HG03342 (cell line): ENCODE measurements at regions not wholly inside any gene's neighbourhood (a gene's known extent, or its start where the extent isn't known, plus 50 kb on each side); places are given as distances from the start of the nearest gene placed in this dataset.

Source experiments
- ATAC-seq: cut with Tn5 transposase; IDR thresholded peaks from one replicate; pipeline ENCODE4 v1.9.1; 2021; ENCODE audit warnings: mild to moderate bottlenecking, moderate library complexity; ENCODE audit not compliant: unreplicated experiment

DNA sequence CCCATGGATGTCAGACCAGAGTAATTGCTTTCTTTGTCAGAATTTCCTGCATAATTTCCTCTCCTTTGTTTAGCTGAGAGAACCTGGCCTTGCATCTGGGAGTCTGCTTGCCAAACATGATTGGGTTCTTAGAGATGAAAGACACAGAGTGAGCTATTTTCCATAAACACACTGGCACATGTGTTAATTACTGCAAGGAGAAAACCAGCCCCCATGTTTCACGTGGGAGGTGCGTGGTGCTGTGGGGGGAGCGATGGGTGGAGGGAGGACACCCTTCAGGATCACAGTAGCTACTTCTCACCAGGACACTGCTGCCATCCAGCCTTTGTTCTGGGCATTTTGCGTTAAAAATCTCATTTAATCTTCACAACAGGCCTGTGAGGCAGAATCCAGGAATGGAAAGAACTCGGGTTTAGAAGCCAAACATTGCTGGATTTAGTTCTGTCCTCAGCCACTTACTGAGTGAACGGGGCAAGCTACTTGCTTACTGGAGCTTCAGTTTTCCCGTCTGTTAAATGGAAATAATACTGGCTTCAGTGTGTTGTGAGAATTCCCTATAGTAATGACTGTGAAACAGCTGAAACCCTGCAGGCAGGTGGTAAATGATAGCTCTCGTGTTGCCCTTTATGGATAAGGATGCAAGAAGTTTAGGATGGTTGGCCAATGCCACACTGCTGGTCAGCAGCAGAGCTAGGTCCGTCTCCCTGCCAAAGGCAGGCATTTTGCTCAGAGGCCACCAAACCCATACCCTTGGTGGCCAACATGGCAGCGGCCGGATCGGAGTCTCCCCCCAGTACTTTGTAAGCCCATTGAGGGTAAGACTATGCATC is 100.1 kb upstream of the ASAP2 start:
- ATAC-seq, result no peak

DNA sequence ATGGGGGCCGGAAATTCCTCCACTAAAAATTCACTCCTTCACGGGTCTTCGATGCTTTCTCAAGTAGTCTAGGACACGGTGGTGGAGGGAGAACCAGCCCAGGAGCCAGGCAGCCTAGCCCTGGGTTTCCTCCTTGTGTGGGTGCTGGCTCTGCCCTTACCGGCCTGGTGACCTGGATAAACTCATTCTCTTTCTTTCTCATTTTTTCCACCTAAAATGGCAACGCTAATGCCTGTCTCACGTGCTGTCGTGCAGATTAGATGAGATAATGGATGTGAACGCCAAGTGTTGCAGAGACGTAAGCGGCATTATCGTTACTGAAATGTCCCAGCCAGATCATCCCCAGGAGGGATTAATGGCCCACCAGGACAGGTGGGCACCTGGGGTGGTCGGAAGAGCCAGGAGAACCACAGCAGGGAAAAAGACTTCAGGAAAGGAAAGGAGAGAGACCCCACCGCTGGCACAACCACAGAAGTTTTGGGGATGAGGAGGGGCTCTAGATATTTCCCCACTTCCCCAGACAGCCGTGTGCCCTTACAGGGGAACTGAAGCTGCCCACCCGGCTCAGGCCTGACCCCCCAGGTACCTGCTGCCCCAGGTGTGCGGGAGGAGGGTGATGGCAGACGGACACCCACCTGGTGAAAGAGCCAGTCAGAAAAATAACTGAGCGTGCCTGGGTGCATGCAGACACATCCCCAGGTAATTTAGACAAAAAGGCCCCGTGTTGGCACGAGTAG is 100.8 kb upstream of the ASAP2 start:
- ATAC-seq, result no peak

DNA sequence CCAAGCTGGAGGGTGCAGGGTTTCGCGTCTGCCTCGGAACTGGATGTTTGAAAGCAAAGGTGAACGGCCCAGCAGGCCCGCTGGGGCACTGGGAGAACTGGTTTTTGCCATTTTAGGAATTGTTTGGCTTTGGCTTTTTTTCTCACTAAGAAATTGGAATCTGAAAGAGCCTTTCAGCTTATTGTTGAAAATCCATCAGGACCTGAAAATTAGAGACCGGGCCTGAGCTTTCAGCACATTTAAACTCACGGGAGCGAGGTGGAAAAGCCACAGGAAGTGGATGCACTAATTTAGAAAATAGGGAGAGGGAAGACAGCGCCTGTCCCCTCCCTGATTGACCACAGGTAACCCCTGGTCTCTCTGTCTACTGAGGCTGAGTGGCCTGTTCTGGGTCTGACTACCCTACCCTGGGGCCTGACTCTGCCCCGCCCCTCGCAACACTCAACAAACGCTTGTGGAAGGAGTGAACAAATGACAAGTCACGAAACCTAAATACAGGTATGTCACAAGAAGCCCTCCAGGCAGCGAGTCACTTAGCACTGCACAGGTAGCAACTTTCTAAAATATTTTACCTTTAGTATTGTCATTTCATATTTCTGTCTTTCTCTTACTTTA is 100.3 kb upstream of the MBOAT2 start:
- ATAC-seq, result no peak

DNA sequence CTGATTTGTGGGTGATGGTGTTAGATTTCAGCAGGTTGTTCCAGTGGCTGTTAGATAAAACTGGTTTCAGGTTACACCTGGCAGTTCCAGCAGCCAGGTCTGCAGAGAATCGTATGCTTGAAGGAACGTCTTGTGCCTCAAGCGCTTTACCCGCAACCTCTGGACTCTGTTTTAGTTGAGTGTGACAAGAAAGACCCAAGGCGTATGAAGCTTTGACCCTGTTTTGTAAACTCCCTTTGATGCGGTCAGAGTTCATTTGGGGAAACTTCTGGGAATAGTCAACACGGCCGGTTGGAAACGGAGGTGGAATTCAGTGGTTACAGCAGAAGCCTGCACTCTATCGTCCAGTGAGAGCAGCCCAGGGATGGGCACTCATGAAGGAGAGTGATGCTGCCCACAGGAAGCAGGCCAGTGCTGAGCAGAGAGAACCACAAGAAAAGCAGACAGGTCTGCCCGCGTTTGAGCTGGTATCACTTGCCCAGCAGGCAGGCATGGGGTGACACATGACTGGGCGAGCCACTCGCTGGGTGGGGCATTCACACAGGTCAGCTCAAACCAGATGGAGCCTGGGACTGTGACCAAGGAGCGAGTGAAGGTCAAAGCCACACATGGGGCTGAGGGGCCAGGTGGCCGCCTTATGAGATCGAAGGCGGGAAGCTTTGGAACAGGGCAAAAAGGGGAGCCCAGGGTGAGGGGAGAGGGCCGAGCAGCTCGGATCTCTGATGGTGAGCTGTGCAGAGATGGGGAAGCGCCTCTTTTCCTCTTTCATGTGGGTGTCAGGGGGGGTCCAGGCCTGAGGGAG is 99.6 kb upstream of the MBOAT2 start:
- ATAC-seq, result no peak

DNA sequence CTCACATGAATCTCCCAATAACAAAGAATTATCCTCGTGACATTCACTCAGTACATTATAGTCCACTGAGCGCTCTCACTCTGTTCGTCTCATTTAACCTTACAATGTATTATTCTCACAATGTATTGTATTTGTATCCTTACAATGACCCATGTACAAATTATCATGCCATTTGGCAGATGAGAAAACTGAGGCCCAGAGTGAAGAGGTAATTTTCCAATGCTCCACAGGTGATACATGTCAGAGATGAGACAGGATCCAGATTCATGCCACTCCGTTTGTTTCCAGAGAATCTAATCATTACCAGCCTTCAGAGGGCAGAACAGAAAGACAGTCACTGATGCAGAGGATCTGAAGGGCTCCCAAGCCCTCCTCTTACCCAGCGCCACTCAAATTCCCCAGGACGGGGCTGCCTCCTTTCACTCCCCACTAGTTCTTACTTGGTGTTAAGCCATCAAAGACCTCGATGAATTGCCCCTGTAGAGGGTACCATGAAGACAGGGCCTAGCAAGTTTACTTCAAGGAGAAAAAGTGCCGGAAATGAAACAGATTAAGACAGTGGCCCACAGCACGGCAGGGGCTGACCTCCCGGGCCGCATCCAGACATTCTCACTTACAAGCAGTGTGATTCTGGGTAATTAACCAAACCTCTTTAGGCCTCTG is 98.4 kb upstream of the MBOAT2 start:
- no peak for ATAC-seq

DNA sequence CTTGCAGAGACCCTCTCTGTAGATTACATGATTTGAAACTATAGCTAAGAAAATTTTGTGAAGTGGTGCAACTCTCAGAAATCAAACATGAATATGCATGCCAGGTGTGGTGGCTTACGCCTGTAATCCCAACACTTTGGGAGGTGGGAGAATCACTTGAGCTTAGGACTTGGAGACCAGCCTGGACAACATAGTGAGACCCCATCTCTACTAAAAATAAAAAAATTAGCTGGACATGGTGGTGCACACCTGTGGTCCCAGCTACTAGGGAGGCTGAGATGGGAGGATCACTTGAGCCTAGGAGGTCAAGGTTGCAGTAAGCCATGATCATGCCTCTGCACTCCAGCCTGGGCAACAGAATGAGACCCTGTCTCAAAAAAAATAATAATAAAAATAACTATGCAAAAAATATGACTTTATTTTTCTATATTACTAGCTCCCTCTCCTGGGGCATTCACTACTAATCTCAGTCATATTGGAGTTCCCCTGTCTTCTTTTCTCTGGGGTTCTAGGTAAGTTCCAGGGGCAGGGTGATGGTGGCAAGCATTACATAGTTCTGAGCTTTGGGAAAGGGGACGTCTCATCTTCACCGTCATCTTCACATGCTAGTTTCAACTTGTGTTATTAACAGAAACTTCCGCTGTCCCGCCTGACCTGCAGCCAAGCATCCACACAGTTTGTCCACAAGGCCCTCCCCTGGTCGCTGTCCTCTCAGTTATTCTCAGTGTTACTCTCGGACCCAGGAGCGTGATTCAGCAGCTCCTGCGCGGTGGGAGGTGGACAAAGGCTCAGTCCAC is 96.8 kb upstream of the MBOAT2 start:
- ATAC-seq, result peak; percentile 40

- ATAC-seq, result peak; percentile 70
Measured at GRCh38 chr2:9099341-9099751, 95.9 kb upstream of the MBOAT2 start.

DNA sequence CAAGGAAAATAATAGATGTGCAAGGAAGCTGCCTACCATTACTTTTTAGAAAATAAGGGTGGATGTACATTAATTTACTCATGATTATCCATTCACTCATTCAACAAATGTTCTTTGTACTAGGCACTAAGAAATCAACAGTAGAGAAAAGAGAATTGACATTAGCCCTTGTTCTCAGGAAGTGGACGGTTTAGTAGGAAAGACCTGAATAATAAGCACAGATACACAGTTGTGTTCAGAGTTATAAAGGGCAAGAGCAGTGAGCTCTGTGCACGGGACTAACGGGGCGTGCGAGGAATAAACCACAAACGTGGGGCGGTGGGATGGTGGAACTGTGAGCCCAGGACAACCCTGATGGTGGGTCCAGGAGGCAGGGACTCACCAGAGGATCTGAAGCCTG is 94.4 kb upstream of the MBOAT2 start:
- no peak for ATAC-seq

GRCh38 chr2:9097239-9097638 is 93.8 kb upstream of the MBOAT2 start:
- no peak for ATAC-seq

DNA sequence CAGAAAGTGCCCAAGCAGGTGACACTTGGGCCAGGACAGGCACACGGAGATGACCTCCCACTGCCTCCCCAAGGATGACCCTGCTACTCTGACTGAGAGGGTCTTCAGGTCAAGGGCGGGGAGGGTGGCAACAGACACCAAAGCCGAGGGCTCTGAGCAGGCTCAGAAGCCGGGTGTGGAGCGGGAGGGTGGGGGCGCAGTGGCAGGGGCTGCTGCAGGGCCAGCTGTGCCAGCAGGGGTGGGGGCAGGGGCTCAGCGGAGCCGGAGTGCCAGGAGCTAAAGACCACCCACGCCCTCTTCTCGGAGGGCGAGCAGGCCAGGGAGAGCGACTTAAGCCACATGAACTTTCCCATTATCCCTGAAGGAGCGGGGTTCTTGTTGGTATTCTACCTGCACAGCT is 93.3 kb upstream of the MBOAT2 start:
- ATAC-seq, result no peak

GRCh38 chr2:9095690-9096089 is 92.2 kb upstream of the MBOAT2 start:
- ATAC-seq, result no peak

DNA sequence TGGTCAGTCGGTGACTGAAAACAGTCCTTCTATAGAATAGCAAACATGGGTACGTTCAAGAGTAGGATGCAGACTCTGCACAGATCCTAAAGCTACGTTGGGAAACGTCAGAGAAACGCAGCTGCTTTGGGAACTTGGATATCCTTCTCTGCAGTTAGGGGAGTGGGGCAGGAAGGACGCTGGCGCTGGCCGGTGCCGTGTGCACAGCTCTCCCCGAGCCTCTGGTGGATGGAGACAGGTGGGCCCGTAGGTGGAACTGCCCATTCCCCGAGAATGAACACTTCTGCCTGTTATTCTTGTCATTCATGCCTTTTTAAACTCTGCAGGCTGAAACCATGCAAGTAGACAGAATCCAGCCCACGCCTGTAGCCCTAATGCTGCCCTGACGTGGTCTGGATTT is 91.7 kb upstream of the MBOAT2 start:
- ATAC-seq, result no peak

DNA sequence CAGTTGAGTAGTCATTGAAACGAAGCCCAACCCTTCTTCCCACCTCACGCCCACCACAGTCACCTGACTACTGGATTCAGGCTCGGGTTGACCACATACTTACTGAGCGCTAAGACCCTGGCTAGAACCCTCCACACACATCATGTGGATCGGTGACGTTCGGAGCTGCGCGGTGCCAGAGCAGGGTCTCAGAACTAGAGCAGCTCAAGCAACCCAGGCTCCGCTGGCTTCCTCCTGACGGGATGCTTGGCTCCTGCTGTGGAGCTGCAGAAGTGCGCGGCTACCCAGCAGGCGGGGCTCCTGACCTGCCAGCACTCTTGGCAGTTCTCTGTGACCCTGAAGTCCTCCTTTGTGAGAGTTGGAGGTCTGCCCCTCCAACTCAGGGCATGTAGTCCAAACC is 90.6 kb upstream of the MBOAT2 start:
- ATAC-seq, result no peak

GRCh38 chr2:9093324-9093723 is 89.8 kb upstream of the MBOAT2 start:
- no peak for ATAC-seq

DNA sequence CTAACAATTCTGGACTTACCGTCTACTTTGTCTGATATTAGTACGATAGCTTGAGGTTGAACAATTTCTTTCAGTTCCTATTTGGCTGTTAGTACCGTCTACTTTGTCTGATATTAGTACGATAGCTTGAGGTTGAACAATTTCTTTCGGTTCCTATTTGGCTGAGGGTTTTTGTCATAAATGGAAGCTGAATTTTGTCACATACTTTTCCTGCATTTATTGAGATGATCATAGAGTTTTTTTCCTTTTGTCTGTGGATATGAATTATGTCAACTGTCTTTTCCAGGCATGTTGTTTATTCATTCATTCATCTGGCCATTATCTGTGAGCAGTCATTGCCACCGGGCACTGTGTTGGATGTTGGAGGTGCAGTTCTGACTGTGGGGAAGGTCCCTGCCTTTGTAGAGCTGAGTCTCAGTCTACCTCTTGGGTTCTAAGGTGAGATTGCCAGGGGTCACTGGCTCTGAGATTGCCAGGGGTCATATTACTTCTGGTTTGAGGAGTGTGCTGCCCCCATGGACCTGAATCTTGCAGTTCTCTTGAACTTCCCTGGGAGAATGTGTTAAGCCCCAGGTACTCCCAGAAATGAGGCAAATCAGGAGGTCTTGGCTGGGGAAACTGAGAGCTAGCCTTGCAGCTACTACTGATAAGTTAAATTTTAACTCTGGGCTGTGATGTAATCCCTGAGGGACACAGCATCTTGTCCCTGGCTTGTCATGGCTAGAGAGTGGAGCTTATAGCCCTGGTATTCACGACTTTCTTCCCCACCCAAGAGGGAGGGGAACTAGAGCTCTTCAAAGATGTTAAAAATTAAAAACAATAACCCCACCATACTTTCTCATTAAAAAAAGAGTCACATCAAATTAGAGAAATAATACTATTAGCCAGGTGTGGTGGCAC is 89.1 kb upstream of the MBOAT2 start:
- peak; percentile 88 for ATAC-seq

GRCh38 chr2:9091811-9092210 is 88.3 kb upstream of the MBOAT2 start:
- ATAC-seq, result peak; percentile 5

- ATAC-seq, result no peak
Measured at GRCh38 chr2:9089831-9090230, 86.3 kb upstream of the MBOAT2 start.

DNA sequence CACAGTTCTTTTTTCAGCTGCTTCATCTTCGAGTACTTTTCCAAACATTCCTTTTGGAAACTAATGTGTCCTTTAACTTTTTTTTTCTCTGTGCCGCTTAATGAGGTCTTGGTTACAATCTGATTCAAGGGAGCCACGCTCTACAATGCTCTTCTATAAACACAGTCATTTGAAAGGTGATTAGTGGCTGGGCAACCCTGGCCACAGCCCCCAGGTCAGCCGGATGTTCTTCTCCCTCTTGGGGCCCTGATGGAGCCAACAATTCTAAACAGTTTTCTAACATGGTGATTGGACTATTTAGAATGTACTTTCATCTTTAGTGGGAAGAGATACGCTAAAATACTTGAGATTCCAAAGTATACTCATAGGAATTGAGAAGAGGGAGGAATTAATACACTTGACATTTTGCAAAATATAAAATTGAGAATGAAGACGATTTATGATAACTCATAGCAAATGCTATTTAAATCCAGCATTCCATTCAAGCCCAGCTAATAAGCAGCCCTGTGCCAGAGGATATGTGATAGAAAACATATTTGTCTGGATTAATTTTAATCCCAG is 83.7 kb upstream of the MBOAT2 start:
- no peak for ATAC-seq
